ENCODE measurements at regions not wholly inside any gene's neighbourhood (a gene's known extent, or its start where the extent isn't known, plus 50 kb on each side); places are given as distances from the start of the nearest gene placed in this dataset.

DNA sequence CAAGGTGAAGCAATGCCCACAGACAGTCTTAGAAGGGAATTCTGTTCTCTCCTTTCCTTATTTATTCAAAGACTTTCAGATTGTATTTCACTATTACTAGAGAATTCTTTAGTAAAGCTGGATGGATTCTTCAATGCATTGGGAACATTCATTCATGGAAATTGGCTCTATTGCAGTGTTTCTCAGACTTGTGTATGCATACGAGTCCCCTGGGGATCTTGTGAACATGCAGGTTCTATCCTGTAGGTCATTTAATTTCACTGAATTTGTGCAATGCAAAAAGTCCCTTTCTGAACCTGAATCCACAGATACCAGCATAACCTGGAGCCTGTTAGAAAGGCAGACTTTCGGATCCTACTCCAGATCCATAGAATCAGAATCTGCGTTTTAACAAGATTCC is 160.9 kb upstream of the AHI1 start:
- no peak for TF ChIP-seq CTCF (conservative IDR thresholded peaks at IDR 0.05; ENCODE audit: low read depth, low read length)
- no peak overlapping the region for H3K9ac ChIP-seq
- H3K4me1 ChIP-seq (ENCODE audit: low read depth, poor library complexity, severe bottlenecking): peaks cover 7% of the 10 kb centered on the region
- H3K27me3 ChIP-seq (ENCODE audit: insufficient read depth, low read depth): no peaks in the 10 kb centered on the region
- H3K4me2 ChIP-seq: no peak overlapping the region
- no peak overlapping the region for H3K27ac ChIP-seq
- H2AFZ ChIP-seq (ENCODE audit: low read depth): no peak overlapping the region
- H3K79me2 ChIP-seq (ENCODE audit: insufficient read depth, low read depth): no peaks in the 10 kb centered on the region
- H3K36me3 ChIP-seq (ENCODE audit: insufficient read depth): no peaks in the 10 kb centered on the region
- H4K20me1 ChIP-seq (ENCODE audit: insufficient read depth): no peaks in the 10 kb centered on the region
- no peak overlapping the region for H3K4me3 ChIP-seq (IDR thresholded peaks at IDR 0.05; ENCODE audit: insufficient read depth, low read depth, low read length)

DNA sequence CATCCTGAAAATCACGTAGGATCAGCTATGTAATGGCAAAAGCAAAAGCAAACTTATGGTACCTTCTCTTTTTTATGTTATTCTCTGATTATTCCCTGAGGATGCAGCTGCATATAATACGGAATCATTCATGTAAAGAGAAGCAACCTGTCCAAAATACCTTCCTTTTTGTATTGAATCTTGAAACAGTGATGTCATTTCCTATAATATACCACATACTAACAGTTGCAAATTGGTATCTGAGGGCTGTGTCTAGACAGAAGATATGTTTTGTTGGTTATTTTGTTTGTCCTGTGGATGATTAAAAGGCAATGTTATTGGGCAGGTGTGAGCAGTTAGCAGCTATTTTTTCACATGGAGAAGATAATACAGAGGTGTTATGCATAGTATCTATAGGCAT is 161.4 kb upstream of the AHI1 start:
- no peak overlapping the region for H3K4me2 ChIP-seq
- H3K9ac ChIP-seq: no peak overlapping the region
- H3K4me1 ChIP-seq (ENCODE audit: low read depth, poor library complexity, severe bottlenecking): peaks cover 7% of the 10 kb centered on the region
- no peaks in the 10 kb centered on the region for H3K27me3 ChIP-seq (ENCODE audit: insufficient read depth, low read depth)
- no peaks in the 10 kb centered on the region for H4K20me1 ChIP-seq (ENCODE audit: insufficient read depth)
- TF ChIP-seq CTCF (conservative IDR thresholded peaks at IDR 0.05; ENCODE audit: low read depth, low read length): no peak
- no peak overlapping the region for H2AFZ ChIP-seq (ENCODE audit: low read depth)
- H3K27ac ChIP-seq: no peak overlapping the region
- no peaks in the 10 kb centered on the region for H3K36me3 ChIP-seq (ENCODE audit: insufficient read depth)
- no peak overlapping the region for H3K4me3 ChIP-seq (IDR thresholded peaks at IDR 0.05; ENCODE audit: insufficient read depth, low read depth, low read length)
- H3K79me2 ChIP-seq (ENCODE audit: insufficient read depth, low read depth): no peaks in the 10 kb centered on the region

DNA sequence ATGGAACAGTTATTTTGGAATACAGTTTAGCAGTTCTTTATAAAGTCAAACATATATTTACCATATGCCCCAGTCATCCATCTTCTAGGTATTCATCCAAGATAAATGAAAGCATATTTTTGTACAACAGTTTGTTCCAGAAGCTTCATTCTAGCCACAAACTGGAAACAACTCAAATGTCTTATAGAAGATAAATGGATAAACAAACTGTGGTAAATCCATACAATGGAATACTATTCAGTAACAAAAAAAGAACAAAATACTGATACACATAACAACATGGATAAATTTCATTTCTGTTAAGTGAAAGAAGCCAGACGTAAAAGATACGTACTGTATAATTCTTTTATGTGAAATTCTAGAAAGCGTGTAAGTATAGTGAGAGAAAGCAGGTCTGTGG is 167.0 kb upstream of the AHI1 start:
- no peaks in the 10 kb centered on the region for H3K79me2 ChIP-seq (ENCODE audit: insufficient read depth, low read depth)
- no peak overlapping the region for H2AFZ ChIP-seq (ENCODE audit: low read depth)
- H3K4me1 ChIP-seq (ENCODE audit: low read depth, poor library complexity, severe bottlenecking): no peaks in the 10 kb centered on the region
- H3K4me3 ChIP-seq (IDR thresholded peaks at IDR 0.05; ENCODE audit: insufficient read depth, low read depth, low read length): no peak overlapping the region
- H4K20me1 ChIP-seq (ENCODE audit: insufficient read depth): no peaks in the 10 kb centered on the region
- H3K4me2 ChIP-seq: no peak overlapping the region
- H3K36me3 ChIP-seq (ENCODE audit: insufficient read depth): no peaks in the 10 kb centered on the region
- TF ChIP-seq CTCF (conservative IDR thresholded peaks at IDR 0.05; ENCODE audit: low read depth, low read length): no peak
- no peak overlapping the region for H3K9ac ChIP-seq
- no peak overlapping the region for H3K27ac ChIP-seq
- no peaks in the 10 kb centered on the region for H3K27me3 ChIP-seq (ENCODE audit: insufficient read depth, low read depth)

DNA sequence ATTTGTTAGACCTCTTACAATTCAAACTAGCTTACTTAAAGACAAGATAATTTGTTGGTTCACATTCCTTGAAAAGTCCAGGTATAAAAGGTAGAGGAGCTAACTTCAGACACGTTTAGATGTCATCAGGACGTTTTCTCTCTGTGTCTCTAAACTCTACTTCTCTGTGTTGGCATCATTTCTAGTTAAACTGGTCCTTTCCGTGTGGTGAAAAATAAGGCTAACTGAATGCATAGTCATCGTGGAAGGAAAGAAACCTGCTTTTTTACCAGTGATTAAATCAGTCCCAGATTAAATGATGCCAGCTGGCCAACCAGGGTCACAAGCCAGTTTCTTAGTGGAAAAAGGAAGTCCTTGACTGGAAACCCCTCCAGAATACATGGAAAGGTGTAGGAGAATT is 168.4 kb upstream of the AHI1 start:
- Histone ChIP-seq H2AFZ (ENCODE audit: low read depth) (no peak overlapping the region), H3K27ac (no peak overlapping the region), H3K4me1 (ENCODE audit: low read depth, poor library complexity, severe bottlenecking) (no peaks in the 10 kb centered on the region), H3K9ac (no peak overlapping the region), H4K20me1 (ENCODE audit: insufficient read depth) (no peaks in the 10 kb centered on the region), H3K4me3 (IDR thresholded peaks at IDR 0.05; ENCODE audit: insufficient read depth, low read depth, low read length) (no peak overlapping the region), H3K27me3 (ENCODE audit: insufficient read depth, low read depth) (no peaks in the 10 kb centered on the region), H3K36me3 (ENCODE audit: insufficient read depth) (no peaks in the 10 kb centered on the region), H3K79me2 (ENCODE audit: insufficient read depth, low read depth) (no peaks in the 10 kb centered on the region), H3K4me2 (no peak overlapping the region)
- no peak for TF ChIP-seq CTCF (conservative IDR thresholded peaks at IDR 0.05; ENCODE audit: low read depth, low read length)
